ENCODE measurements at regions not wholly inside any gene's neighbourhood (a gene's known extent, or its start where the extent isn't known, plus 50 kb on each side); places are given as distances from the start of the nearest gene placed in this dataset.
"Not testable (repeated sequence)": the region's sequence is repeated elsewhere in the genome, so short reads cannot be mapped to it uniquely, and the experiment has no call there.

DNA sequence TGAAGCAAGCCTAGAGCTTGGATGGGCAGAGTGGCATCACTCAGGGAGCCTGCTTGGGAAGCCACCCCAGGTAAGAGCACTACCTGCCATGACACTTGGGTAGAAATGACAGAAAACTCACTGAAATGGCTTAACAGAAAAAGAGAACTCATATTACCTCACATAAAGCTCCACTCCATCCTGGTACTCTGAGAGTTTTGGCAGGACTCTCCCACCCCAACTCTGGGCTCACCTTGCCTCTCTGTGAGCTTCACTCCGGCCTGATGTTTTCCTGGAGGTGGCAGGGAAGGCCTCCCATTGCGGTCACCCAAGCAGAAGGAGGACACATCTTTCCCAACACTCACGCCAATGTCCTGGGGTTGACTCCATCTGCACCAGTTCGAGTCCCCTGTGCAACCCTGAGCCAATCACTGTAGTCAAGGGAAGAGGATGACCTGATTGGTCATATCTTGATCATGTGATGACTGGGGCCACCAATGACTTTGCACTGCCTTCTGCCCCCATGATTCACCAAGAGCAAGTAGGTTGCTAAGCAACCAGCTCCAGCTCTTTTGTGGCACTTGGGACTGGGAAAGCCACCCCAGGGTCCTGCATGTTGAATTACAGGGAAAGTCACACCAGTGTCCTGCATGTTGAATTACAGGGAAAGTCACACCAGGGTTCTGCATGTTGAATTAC, 446.1 kb upstream of the SULF2 start:
- no peak for DNase-seq (ENCODE audit: low read depth in 2 of 2)

DNA sequence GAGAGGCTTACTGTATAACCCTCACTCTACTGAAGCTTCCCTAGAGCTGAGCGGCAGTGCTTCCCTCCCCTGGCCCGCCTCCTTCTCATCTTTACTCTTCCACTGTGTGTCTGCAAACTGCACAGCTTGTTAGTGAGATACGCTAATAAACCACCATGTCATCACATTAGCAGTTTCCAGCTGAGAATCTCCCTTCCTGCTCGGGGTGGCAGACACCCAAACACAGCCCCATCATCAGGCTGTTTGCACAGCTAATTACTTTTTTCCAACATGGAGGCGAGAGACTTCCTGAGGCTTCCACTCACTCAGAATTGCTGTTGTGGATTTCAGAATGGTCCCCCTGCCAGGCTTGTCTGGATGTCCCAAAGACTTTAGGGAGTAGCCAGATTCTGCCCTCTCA, 444.9 kb upstream of the SULF2 start:
- no peak for DNase-seq (ENCODE audit: low read depth in 2 of 2)

DNA sequence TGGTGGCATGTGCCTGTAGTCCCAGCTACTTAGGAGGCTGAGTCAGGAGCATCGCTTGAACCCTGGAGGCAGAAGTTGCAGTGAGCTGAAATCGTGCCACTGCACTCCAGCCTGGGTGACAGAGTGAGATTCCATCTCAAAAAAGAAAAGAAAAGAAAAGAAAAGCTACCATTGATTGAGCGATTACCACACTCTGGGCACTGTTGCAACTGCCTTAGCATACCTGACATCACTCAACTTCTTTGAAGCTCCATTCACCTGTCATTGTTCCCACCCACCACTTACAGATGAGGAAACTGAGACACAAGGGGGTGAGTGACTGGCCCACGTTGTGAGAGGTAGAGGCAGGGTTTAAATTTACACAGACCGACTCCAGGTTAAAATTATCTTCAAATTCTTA, 442.1 kb upstream of the SULF2 start:
- DNase-seq (ENCODE audit: low read depth in 2 of 2): no peak

DNA sequence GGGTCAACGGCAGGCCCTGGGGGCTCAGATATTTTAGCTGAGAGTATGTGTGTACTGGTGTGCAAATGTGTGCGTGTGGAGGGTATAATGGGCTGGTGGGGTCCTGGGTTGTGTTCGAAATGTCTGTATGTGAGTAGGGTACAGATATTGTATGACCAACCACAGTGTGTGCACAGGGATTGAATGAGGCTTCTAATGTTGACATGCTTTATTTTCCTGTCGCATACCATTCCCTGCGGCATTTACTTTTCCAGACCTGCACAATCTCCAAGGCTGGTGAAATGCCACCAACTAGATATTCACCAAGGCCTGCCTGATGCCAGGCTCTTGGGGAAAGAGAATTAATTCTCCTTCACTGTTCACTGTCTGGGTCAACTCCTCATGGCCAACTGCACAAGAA, 441.4 kb upstream of the SULF2 start:
- no peak for DNase-seq (ENCODE audit: low read depth in 2 of 2)

DNA sequence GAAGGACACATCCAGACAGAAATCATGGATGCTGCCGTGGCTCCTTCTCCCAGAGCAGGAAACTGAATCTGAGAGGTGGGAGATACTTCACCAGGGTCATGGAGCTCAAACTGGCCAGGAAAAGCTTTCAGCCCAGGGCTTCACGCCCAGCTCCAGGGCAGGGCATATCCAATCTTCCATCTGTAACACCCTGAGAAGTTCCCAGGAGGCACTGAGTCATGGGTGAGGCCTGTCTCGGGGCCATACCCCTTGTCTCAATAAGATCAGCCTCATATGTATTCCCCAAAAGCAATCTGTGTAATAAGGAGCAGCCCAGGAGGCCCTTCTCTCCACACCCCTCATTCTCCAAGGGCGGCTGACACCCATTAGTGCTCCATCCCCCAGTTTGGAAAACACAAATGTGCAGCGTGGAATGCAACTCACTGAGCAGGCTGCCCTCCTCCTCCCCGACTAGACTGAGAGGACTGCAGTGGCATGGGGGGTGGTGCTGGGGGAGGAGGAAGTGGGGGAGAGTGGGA, 439.3 kb upstream of the SULF2 start:
- DNase-seq (ENCODE audit: low read depth in 2 of 2): no peak

DNA sequence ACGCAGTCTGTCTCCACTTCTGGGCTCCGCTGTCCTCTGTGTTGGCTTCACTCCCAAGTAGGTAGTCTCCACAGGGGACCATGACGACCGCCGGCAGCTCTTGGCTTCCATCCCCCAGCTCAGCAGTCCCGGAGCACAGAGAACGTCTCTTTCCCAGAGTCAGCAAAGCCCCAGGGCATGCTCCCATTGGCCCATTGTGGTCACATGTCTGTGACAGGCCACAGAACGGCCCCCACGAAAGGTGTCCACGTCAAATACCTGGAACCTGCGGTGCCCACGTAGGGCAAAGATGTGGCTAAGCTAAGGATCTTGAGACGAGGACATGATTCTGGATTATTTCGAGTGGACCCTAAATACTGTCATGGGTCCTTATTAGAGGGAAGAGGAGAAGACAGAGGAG, 438.4 kb upstream of the SULF2 start:
- no peak for DNase-seq (ENCODE audit: low read depth in 2 of 2)

DNA sequence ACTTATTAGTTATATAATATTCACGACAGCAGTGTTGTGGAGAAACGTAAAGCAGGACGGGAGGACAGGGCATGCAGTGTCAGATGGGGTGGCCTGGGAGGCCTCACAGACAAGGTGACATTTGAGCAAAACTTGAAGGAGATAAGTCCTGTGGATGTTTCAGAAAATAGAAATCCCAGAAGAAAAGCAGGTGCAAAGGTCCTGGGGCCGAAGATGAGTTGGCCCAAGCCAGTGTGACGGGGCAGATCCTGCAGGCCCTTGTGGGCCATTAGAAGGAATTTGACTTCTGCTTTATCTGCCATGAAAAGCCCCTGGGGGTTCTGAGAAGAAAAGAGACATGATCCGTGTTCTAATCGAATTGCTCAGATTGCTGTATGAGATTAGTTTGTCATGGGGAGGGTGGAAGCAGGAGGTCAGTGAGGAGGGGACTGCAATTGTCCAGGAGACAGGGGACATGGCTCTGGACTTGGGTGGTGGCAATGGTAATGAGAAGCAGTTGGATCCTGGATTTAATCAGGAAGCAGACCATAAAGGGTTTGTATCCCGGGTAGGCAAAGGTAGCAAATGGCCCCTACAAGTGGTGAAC, 437.4 kb upstream of the SULF2 start:
- DNase-seq (ENCODE audit: low read depth in 2 of 2): no peak

DNA sequence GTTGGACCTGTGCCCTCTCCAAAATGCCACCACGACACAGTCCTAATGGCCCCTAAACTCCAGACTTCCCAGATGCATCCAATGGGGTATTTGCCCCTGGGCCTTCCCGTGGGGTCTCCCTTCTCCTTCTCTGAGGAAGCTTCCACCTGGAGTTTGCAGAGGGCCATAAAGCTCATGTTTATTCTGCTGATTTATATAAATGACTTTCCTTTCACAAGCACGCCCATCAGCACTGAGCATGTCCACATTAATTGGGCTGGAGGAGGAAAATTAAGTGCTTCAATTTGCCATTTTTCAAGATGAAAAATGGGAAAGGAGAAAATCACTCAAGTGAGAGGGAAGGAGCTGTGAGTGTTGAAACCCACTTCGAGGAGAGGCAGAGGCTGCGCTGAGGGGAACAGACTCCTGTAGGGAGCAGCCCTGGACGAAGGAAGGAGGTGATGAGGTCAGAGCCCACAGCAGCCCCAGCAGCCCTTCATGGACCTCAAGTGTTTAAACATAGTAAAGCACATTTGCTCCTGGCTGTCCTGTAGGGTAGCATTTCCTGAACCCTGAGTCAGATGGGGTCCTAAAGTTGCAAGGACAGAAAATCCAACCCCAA, 434.9 kb upstream of the SULF2 start:
- no peak for DNase-seq (ENCODE audit: low read depth in 2 of 2)

DNA sequence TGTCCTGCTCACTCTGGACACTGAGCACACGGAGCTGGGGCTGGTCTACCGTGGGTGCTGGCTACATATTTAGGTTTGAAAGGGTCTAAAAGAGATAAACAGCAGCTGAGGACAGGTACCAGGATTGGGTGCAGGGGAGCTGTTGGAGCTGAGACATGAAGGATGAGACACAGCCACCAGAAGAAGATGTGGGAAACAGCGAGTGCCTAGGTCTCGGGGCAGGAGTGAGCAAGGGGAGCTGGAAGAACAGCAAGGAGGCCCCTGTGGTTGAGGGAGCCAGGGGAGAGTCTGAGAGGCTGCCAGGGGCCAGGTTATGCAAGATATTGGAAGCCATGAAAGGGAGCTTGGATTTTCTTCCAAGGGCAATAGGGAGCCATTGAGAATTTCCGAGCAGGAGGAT, 434.0 kb upstream of the SULF2 start:
- DNase-seq (ENCODE audit: low read depth in 2 of 2): no peak

DNA sequence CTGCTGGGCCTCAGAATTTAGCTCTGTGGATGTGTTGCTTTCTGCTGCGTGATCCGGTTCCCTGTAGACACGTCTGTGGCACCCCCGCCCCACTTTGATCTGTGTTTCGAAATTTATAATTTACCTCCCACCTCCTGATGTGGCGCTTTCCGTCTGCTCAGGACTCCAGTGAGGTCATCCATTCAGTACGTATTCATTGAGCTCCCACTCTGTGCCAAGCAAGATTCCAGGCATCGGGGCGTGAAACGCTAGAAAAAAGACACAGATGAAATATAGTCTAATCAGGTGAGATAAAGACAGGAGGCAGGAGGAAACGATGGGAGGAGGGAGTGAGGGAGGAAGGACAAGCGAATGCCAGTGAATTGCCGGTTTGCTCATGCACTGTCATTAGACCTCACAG, 431.9 kb upstream of the SULF2 start:
- no peak for DNase-seq (ENCODE audit: low read depth in 2 of 2)

DNA sequence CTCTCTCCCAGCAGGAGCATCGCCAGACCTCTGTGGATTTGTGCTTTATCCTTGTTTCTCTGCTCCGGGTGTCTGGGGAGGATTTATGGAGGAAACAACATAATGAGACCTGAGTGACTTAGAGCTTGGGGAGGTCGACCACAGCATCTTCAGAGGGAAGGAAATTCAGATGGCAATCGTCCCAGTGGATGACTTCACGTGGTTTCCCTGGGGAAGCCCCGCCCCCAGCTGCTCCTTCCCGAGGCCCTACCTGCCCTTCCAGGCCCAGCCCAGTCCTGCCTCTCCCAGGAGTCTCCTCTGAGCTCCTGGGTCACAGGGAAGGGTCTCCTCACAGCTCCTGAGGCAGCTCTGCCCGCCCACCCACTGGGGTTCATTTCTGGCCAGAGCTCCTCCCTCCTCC, 430.3 kb upstream of the SULF2 start:
- no peak for DNase-seq (ENCODE audit: low read depth in 2 of 2)

DNA sequence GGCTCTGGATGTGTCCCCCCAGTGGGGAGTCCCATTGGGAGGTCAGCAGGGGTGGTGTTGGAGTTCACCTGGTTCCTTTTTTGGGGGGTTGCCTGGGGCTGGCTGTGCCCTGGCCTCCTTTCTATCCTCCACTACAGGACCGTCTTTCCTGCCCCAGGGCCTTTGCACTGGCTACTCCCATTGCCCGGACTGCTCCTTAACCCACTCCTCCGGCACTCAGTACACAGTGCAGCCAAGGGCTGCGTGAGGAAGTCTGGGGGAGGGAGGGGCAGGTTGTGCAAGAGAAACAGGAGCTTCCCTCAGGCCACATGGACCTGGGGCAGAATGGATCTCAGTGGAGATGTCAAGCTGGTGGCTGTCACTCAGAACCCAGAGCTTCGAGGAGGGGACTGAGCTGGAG, 429.3 kb upstream of the SULF2 start:
- no peak for DNase-seq (ENCODE audit: low read depth in 2 of 2)

DNA sequence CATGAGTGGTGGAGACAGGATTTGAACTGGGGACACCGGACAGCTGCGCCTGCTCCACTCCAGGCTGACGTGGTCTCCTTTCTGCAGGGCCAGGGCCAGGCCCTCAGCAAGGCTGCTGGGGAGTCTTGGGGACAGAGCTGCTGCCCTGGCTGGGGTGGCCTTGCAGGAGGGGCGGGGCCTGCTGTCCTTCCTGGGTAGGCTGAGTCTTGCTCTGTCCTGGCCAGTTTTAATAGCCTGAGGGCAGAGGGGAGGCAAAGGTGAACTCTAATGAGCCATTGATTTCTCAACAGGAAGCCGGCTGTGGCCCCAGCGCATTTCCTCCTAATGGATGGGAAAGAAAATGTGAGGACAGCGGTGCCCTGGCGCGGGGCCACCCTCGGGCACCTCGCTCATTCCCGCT, 428.4 kb upstream of the SULF2 start:
- not testable (repeated sequence) for DNase-seq (ENCODE audit: low read depth in 2 of 2)

DNA sequence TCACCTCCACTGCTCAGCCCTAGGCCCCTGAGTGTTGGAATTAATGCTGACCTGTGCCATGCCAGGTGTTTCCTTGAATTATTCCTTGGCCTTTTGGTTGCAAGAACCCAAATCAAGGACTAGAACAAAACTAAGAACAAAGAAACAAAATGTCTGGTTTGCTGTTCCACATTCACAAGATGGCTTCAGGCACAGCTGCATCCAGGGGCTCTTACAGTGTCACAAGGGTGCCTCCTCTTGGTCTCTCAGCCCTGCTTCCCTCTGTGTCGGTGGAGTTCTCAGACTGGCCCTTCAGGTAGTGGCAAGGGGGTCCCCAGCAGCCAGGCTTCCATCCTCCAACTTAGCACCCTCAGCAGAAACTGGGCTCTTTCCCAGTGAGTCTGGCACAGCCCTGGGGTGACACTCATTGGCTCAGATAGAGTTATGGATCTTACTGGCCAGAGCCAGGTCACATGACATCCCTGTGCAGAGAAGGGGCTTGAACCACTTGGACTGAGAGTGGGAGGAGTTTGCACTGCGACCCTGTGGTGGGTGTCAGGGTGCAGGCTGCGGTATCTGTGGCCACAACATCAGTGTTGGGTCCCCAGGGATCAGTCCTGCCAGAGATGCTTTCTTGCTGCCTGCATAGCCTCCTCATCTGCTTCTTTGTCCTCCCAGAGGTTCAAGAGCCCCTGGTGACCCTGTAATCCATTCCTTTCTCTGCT, 427.7 kb upstream of the SULF2 start:
- no peak for DNase-seq (ENCODE audit: low read depth in 2 of 2)

DNA sequence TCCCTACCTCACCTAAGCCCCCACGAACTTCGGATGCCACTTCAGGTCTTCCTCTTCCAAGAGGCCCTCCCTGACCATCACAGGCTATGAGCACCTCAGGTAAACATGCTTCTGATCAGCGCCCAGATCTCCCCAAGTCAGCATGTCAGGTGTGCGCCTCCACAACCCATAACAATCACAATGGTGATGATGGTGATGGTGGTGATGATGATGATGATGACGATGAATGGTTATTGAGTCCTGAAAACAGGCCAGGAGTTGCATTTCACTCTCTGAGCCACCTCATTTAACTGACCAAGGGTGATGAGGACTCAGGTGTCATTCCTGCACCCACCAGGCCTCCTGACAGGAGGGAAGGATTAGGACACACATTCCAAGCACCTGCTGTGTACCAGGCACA, 426.6 kb upstream of the SULF2 start:
- no peak for DNase-seq (ENCODE audit: low read depth in 2 of 2)

DNA sequence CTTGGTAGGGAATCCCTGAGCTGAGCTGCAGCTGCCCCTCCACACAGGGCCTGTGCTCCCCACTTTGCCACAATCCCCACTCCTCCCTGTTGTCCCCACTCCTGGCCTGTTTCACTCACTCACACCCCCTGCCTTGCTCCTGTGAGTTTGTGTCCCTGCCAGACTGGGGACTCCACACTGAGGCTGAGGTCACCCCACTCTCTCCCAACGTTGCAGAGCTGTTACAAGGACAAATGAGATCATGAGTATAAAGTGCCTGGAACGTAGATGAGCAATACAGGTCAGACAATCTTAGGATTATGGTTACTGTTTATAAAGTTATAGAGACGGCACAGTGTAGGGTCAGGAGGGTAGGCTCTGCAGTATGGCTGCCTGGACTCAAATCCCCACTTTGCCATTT, 426.0 kb upstream of the SULF2 start:
- DNase-seq (ENCODE audit: low read depth in 2 of 2): no peak

DNA sequence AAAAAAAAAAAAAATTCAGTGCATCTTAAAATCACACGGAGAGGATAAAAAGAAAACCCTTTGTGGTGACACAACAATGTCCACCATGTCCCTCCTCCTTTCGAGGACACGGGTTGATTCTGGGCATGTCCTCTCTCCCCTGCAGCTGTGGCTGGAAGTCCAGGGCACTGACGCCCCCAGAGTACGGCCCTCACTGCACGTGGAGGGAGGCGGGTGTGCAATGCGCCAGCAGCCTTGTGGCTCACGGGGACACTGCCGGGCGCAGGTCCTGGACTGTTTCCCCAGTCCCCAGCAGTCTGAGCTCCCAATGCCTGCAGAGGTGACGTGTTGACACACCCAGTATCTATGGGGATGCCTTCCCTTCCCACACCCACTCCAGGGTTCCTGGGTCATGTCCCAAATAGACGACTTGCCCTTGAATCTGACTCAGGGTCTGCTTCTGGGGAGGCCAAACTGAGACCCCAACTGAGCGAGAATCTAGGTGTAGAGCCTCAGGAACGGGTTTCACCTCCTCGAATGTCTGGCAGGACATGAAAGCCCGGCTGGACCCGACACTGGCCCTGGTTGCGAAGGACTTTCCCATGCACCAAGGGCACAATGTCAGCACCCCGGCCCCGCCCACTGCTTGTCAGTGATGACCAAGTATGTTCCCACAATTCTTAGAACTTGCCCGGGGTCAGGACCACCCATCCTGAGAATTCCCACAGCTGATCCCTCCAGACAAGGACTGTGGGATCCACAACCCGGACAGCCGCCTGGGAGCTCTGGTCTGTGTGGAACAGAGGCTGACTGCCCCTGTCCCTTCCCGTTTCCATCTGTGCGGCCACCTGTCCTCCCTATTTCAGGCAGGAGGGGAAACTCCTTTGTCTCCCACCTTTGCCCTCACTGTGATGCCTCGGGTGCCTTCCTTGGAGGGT, 425.1 kb upstream of the SULF2 start:
- no peak for DNase-seq (ENCODE audit: low read depth in 2 of 2)

DNA sequence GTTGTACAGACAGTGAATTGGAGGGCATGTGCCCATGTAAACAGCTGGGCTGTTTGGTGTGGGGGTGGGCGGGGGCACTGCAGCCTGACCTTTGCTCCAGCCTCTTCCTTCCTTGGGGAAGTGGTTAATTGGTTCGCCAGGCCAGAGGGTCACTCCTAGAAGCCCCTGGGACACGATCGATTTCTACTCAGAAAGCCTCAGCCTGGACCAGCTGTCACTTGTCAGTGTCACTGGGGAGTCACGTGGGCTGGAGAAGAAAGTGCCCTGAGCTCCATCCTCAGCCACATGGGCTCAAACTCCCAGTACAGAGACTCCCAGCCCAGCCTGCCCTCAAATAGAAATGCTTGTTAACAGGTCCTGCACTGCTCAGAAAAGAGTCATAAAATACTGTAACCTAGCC, 423.8 kb upstream of the SULF2 start:
- DNase-seq (ENCODE audit: low read depth in 2 of 2): no peak

DNA sequence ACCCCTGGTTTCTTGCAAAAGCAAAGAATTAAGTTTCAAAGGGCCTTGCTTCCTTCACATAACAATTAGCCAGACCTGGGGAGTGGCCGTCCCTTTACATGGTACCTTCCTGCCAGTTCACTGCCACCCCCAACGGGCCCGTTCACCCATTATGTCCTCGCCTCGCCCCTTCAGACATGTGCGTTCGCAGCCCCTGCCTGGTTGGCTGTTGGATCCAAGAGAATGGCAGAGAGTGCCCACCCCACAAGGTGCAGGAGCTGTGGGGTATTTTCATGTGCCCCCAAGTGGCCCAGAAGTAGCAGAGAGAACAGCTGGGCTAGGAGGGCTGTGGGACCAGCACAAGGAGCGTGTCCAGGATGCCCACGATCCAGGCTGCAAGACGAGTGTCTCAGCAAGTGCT, 422.9 kb upstream of the SULF2 start:
- DNase-seq (ENCODE audit: low read depth in 2 of 2): no peak

DNA sequence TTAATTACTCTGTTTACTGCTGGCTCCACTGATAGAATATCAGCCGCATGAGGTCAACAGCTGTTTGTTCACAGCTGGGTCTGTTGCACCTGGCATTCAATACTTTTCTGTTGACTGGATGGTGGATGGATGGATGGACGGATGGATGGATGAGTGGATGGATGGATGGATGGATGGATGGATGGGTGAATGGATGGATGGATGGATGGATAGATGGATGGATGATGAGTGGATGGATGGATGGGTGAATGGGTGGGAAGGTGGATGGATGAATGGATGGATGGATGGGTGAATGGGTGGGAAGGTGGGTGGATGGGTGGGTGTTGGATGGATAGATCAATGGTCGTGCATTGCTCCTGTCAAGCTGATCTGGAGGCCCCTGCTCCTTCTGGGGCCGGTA, 422.2 kb upstream of the SULF2 start:
- no peak for DNase-seq (ENCODE audit: low read depth in 2 of 2)

DNA sequence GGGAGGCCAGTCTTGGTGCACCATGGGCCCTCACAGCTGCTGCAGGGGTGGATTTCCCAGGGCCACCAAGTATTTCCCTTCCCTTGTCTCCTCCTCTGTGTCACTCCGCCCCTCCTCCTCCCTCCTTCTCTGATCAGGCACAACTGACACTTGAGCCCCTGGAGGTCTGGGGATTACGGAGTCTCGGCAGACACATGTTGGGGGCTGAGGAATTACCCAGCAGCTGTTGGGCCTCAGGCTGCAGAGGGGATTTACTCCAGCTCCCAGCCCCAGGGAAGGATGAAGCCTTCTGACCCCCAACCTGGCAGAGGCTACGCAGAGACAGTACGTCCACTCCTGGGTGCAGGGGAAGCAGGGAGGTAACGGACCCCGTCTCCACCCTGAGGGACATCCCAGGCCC, 420.5 kb upstream of the SULF2 start:
- DNase-seq (ENCODE audit: low read depth in 2 of 2): no peak

DNA sequence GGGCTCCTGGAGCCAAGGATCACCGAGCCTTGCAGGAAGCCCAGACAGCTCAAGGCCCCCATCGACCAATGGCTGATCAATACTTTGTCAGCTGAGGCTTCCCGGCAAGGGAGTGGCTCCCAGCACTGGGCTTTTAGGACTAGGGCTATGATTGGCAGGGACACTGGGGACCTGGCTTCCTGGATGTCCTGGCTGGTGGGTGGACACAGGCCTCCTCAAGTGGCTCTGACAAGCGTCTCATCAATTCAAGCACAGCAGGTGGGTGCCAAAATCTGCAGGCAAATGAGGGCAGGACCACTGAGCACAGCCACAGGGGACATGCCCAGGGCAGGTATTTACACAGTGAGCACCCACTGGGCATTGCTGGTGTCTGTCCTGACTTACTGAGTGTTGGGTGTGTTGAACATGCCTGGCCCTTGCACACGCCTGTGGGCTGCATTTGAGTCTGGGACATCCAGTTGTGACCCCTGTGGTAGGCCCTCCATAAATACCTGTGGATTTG, 420.1 kb upstream of the SULF2 start:
- DNase-seq (ENCODE audit: low read depth in 2 of 2): no peak
